Keratinocyte (primary cell): ENCODE measurements at regions not wholly inside any gene's neighbourhood (a gene's known extent, or its start where the extent isn't known, plus 50 kb on each side); places are given as distances from the start of the nearest gene placed in this dataset.

Experiments used
- DNase-seq: peaks from one replicate; pipeline ENCODE4 v3.0.0-alpha.2; 2011; ENCODE audit warnings: low read depth, missing footprints, low spot score
- FAIRE-seq: peaks from 2 replicates; lab custom pipeline; 2011; peaks lifted over from hg19 to GRCh38; lab: Jason Lieb, UNC
- H2AFZ ChIP-seq: 2 replicates; pipeline ENCODE4 v1.6.0; 2012; ENCODE audit warnings: low read length, control low read depth, inconsistent platforms; ENCODE audit not compliant: control insufficient read depth
- H3K27ac ChIP-seq: 2 replicates; pipeline ENCODE4 v1.5.1; 2011; ENCODE audit warnings: low read length; ENCODE audit not compliant: control insufficient read depth, insufficient read depth
- H3K27me3 ChIP-seq: 3 replicates; pipeline ENCODE4 v1.6.0; 2011; ENCODE audit warnings: low read length; ENCODE audit not compliant: control insufficient read depth, insufficient read depth; ENCODE audit errors: extremely low read depth
- H3K36me3 ChIP-seq, 2 experiments: 2 replicates in 1 of 2; 3 replicates in 1 of 2; pipeline ENCODE4 v1.5.1; 2011; ENCODE audit warnings: low read length in 2 of 2, mild to moderate bottlenecking in 1 of 2; ENCODE audit not compliant: control insufficient read depth in 2 of 2, insufficient read depth in 2 of 2; ENCODE audit errors: extremely low read depth in 1 of 2
- H3K4me1 ChIP-seq: 3 replicates; pipeline ENCODE4 v1.5.1; 2011; ENCODE audit warnings: low read length; ENCODE audit not compliant: control insufficient read depth, insufficient read depth; ENCODE audit errors: extremely low read depth
- H3K4me2 ChIP-seq: 3 replicates; pipeline ENCODE4 v1.6.0; 2011; ENCODE audit warnings: low read depth, low read length; ENCODE audit not compliant: control insufficient read depth, insufficient read depth; ENCODE audit errors: extremely low read depth
- H3K4me3 ChIP-seq, 3 experiments: fragments of 200-600 bp in 1 of 3; sonication (generic) in 1 of 3; 2 replicates in 2 of 3; 3 replicates in 1 of 3; pipeline ENCODE4 v1.5.1; 2011 to 2016; ENCODE audit warnings: low read length in 3 of 3, mild to moderate bottlenecking in 3 of 3, control low read depth in 2 of 3, inconsistent platforms in 1 of 3, low read depth in 1 of 3, mixed read lengths in 1 of 3, mixed run types in 1 of 3, moderate library complexity in 1 of 3; ENCODE audit not compliant: control insufficient read depth in 2 of 3, insufficient read depth in 2 of 3; ENCODE audit errors: extremely low read depth in 1 of 3
- H3K79me2 ChIP-seq: 2 replicates; pipeline ENCODE4 v1.6.0; 2012; ENCODE audit warnings: low read length; ENCODE audit not compliant: control insufficient read depth, insufficient read depth
- H3K9ac ChIP-seq: 3 replicates; pipeline ENCODE4 v1.6.0; 2011; ENCODE audit warnings: low read length; ENCODE audit not compliant: control insufficient read depth, insufficient read depth; ENCODE audit errors: extremely low read depth
- H3K9me1 ChIP-seq: 3 replicates; pipeline ENCODE4 v1.6.0; 2011; ENCODE audit warnings: low read length; ENCODE audit not compliant: control insufficient read depth, insufficient read depth; ENCODE audit errors: extremely low read depth
- H3K9me3 ChIP-seq: 2 replicates; pipeline ENCODE4 v1.5.1; 2012; ENCODE audit warnings: low read depth, low read length; ENCODE audit not compliant: control insufficient read depth
- H4K20me1 ChIP-seq: 3 replicates; pipeline ENCODE4 v1.6.0; 2011; ENCODE audit warnings: low read length; ENCODE audit not compliant: control insufficient read depth, insufficient read depth; ENCODE audit errors: extremely low read depth
- CTCF ChIP-seq, 3 experiments: IDR thresholded peaks in 1 of 3; conservative IDR thresholded peaks in 1 of 3; optimal IDR thresholded peaks in 1 of 3; 2 replicates in 2 of 3; 3 replicates in 1 of 3; pipeline versions ENCODE3 to v1.5.1; 2011; ENCODE audit warnings: low read length in 3 of 3, mild to moderate bottlenecking in 3 of 3, moderate library complexity in 2 of 3, control low read depth in 1 of 3, inconsistent platforms in 1 of 3; ENCODE audit not compliant: insufficient read depth in 2 of 3; ENCODE audit errors: extremely low read depth in 1 of 3
- EZH2 ChIP-seq: IDR thresholded peaks from one replicate; pipeline ENCODE4 v1.6.1; 2012; ENCODE audit warnings: inconsistent platforms, mild to moderate bottlenecking, low read length, moderate library complexity
- dilution Hi-C: fragments of 300-500 bp; cut with MboI; formaldehyde crosslinking; loops from one replicate; pipeline ENCODE4 v1.7.0; 2020; ENCODE audit warnings: low sequenced_read_pairs; ENCODE audit not compliant: extremely low pct_ligation_motif_present

DNA sequence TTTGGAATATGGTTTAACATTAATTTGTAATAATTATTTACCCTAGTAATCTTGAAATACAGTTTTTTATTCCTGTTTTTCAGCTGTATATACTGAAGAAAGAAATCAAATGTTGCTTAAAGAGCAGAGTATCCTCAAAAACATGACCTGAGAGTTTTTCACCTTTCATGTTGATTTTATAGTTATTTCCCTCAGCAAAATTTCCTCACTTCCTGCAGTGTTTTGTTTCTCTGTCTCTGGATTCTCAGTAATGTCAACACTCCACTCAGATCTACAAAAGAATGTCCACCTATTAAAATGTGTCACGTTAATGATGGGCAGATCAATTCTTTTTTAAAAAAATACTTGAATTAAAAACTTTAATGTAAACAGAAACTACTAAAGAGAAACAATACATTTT is 398.3 kb downstream of the ANXA1 start:
- no peaks in the 10 kb centered on the region for H3K4me1 ChIP-seq
- no peak overlapping the region for H3K27ac ChIP-seq
- H3K9me1 ChIP-seq = no peaks in the 10 kb centered on the region
- no peak overlapping the region for H2AFZ ChIP-seq
- no peak overlapping the region for H3K4me2 ChIP-seq
- no peaks in the 10 kb centered on the region for H3K9me3 ChIP-seq
- no peak for TF ChIP-seq CTCF (optimal IDR thresholded peaks at IDR 0.05 in 1 of 3, IDR thresholded peaks at IDR 0.05 in 1 of 3, conservative IDR thresholded peaks at IDR 0.05 in 1 of 3; ENCODE audit: extremely low read depth in 1 of 3, insufficient read depth in 2 of 3, low read length in 3 of 3)
- no peak for TF ChIP-seq EZH2
- H3K4me3 ChIP-seq = no peak overlapping the region
- H3K79me2 ChIP-seq = no peaks in the 10 kb centered on the region
- FAIRE-seq (no peak), DNase-seq (no peak)
- H3K27me3 ChIP-seq = no peaks in the 10 kb centered on the region
- dilution Hi-C loops = no loop called here
- no peaks in the 10 kb centered on the region for H3K36me3 ChIP-seq
- no peaks in the 10 kb centered on the region for H4K20me1 ChIP-seq
- no peak overlapping the region for H3K9ac ChIP-seq

- Histone ChIP-seq H3K4me1 (no peaks in the 10 kb centered on the region), H3K4me3 (no peak overlapping the region), H4K20me1 (no peaks in the 10 kb centered on the region), H2AFZ (no peak overlapping the region), H3K27ac (no peak overlapping the region), H3K79me2 (no peaks in the 10 kb centered on the region), H3K36me3 (no peaks in the 10 kb centered on the region), H3K27me3 (no peaks in the 10 kb centered on the region), H3K9me3 (no peaks in the 10 kb centered on the region), H3K9ac (no peak overlapping the region), H3K9me1 (no peaks in the 10 kb centered on the region), H3K4me2 (no peak overlapping the region)
- dilution Hi-C loops = no loop called here
- TF ChIP-seq CTCF (optimal IDR thresholded peaks at IDR 0.05 in 1 of 3, IDR thresholded peaks at IDR 0.05 in 1 of 3, conservative IDR thresholded peaks at IDR 0.05 in 1 of 3; ENCODE audit: extremely low read depth in 1 of 3, insufficient read depth in 2 of 3, low read length in 3 of 3) = no peak
- no peak for TF ChIP-seq EZH2
- DNase-seq (no peak), FAIRE-seq (no peak)
These were observed 401.6 kb downstream of the ANXA1 start for GRCh38 chr9:73553295-73553694.
